Subcutaneous abdominal adipose tissue (tissue), 5 donors: ENCODE measurements at regions not wholly inside any gene's neighbourhood (a gene's known extent, or its start where the extent isn't known, plus 50 kb on each side); places are given as distances from the start of the nearest gene placed in this dataset.

ENCODE experiments used
- H3K27ac ChIP-seq: one replicate; pipeline ENCODE4 v1.7.0; 2013; ENCODE audit warnings: low read depth, mild to moderate bottlenecking, inconsistent platforms, low read length, moderate library complexity
- H3K27me3 ChIP-seq, 5 donors: one replicate each; pipeline ENCODE4 v1.7.0; 2013; ENCODE audit warnings: low read length in 5 of 5, inconsistent platforms in 1 of 5; ENCODE audit not compliant: control insufficient read depth in 5 of 5, insufficient read depth in 4 of 5
- H3K36me3 ChIP-seq, 5 donors: one replicate each; pipeline ENCODE4 v1.7.0; 2013; ENCODE audit warnings: low read length in 5 of 5; ENCODE audit not compliant: control insufficient read depth in 5 of 5, insufficient read depth in 5 of 5
- H3K4me1 ChIP-seq, 5 donors: one replicate each; pipeline ENCODE4 v1.7.0; 2013; ENCODE audit warnings: low read length in 5 of 5, mild to moderate bottlenecking in 3 of 5, moderate library complexity in 1 of 5; ENCODE audit not compliant: control insufficient read depth in 5 of 5, insufficient read depth in 5 of 5
- H3K4me3 ChIP-seq, 5 donors: one replicate each; pipeline ENCODE4 v1.7.0; 2013; ENCODE audit warnings: low read length in 5 of 5, low read depth in 1 of 5
- H3K9ac ChIP-seq, 5 donors: one replicate each; pipeline ENCODE4 v1.7.0; 2013; ENCODE audit warnings: low read length in 5 of 5, mild to moderate bottlenecking in 4 of 5, moderate library complexity in 3 of 5
- H3K9me3 ChIP-seq, 5 donors: one replicate each; pipeline ENCODE4 v1.7.0; 2013; ENCODE audit warnings: low read length in 5 of 5; ENCODE audit not compliant: control insufficient read depth in 5 of 5
- donor health status: healthy.
- donor health status: healthy.
- donor health status: healthy.
- donor health status: healthy.
- donor health status: healthy.

DNA sequence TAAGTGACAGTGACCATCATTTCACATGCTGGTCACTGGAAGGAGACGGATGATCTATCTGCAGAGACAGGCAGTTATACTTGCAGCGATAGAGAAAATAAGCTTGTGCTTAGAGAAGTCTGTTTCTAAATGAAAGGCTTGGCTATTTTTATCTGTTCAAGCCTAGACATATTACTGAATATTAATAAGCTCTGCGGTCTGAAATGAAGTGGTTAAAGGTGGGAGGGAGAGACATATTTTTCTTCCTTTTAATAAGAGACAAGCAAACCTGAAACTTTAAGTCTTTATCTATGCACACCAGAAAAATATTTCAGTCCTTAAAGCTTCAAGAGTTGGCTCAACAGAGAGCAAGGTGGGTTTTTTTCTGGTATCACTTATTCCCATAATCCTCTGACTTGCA lies 99.0 kb downstream of the CD200R1L start:
- no peaks in the 10 kb centered on the region for H3K9me3 ChIP-seq
- H3K9ac ChIP-seq = no peak overlapping the region
- no peak overlapping the region for H3K4me3 ChIP-seq
- no peaks in the 10 kb centered on the region for H3K36me3 ChIP-seq
- H3K4me1 ChIP-seq = peaks cover 0 to 5% (median 0%) of the 10 kb centered on the region in 5 donors
- no peak overlapping the region for H3K27ac ChIP-seq
- no peaks in the 10 kb centered on the region for H3K27me3 ChIP-seq

DNA sequence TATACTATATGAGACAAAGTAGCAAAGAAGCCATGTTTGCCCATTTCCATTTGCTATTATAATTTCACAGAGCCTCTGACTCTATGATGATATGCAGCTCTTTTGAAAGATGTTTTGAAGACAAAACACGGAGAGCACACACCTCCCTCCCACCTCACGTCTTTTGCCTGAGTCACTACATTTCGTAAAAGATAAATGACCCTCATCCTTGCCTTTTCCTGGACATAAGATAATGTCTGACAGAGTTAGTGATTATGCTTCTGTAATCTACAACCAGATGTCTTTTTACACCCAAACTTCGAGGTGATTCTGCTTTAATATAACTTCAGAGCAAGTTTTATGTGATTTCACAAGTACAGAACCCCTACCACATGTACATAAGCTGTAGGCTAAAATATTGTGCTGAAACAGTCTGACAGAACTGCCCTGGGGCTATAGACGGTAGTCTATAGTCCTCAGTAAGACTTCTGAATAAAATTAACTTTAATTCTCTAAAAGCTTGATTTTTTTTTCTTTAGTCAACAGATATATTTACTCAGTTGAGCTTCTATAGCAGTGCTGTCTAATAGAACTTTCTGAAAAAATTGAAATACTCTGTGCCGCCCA lies 99.9 kb downstream of the CD200R1L start:
- Histone ChIP-seq H3K27me3 (no peaks in the 10 kb centered on the region), H3K9me3 (no peaks in the 10 kb centered on the region), H3K9ac (no peak overlapping the region), H3K4me1 (peaks cover 0 to 5% (median 0%) of the 10 kb centered on the region in 5 donors), H3K4me3 (no peak overlapping the region), H3K36me3 (no peaks in the 10 kb centered on the region), H3K27ac (no peak overlapping the region)

DNA sequence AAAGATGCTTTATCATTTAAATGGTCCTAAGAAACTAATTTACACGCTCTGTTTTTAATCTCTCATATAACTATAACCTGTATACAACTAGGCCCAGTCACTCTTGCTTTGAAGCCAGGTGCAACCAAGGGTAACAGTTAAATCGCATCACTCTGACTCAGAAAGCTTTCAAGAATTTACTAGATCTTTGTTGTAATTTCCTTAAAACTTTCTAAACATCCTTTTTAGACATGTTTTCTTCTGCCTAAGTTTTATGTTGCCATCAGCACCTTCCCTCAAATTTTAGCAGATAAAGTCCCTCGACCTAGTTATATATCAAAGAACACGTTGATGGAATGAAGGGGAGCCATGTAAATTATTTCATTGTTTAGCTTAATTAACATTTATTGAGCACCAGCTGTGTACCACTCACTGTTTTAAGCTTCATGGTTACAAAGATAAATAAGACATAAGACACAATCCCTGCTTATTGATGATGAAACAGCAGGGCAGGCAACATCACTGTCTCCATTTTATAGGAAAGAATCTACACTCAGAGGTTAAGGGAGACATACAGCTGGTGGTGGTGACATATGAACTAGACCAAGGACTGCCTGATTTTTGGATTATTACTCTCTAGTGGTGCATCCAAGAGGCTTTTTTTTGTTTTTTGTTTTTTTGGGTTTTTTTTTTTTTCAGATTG lies 101.0 kb downstream of the CD200R1L start:
- H3K27me3 ChIP-seq = no peaks in the 10 kb centered on the region
- no peak overlapping the region for H3K9ac ChIP-seq
- no peak overlapping the region for H3K27ac ChIP-seq
- H3K36me3 ChIP-seq = no peaks in the 10 kb centered on the region
- no peaks in the 10 kb centered on the region for H3K9me3 ChIP-seq
- peaks cover 0 to 5% (median 0%) of the 10 kb centered on the region in 5 donors for H3K4me1 ChIP-seq
- H3K4me3 ChIP-seq = no peak overlapping the region

DNA sequence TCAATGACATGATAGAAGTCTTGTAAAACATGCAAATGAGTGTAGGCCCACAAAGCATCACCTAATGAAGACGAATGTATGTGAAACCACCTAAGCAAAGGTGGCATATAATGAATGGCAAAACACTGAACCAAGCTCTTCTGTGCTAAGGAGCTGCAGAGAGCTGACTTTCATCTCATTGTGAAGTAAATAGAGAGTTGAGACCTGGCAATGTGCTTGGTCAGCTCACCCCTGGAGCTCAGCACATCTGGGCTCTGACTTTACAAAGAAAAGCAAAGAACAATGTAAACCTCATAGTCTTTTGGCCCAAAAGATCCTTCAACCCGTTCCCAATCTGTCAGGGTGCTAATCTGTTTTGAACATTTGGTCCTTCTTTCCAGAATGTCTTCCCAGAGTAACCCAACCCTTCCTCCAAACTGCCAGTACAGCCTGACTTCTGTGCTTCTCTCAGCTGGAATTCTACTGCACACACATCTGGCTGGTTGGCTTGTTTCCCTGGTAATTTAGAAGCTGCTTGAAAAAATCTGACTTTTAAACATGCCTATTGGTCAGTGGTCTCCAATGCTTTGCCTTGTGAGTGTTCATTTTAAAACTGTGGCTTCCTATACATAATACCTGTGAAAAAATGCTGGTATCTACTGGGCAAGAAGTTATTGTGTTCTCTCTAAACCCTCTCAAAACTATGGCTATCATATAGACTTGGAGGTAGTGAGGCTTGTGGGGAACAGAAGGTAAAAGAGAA lies 101.7 kb downstream of the CD200R1L start:
- Histone ChIP-seq H3K9me3 (no peaks in the 10 kb centered on the region), H3K9ac (no peak overlapping the region), H3K36me3 (no peaks in the 10 kb centered on the region), H3K27ac (no peak overlapping the region), H3K27me3 (no peaks in the 10 kb centered on the region), H3K4me3 (no peak overlapping the region), H3K4me1 (peaks cover 0 to 5% (median 0%) of the 10 kb centered on the region in 5 donors)

DNA sequence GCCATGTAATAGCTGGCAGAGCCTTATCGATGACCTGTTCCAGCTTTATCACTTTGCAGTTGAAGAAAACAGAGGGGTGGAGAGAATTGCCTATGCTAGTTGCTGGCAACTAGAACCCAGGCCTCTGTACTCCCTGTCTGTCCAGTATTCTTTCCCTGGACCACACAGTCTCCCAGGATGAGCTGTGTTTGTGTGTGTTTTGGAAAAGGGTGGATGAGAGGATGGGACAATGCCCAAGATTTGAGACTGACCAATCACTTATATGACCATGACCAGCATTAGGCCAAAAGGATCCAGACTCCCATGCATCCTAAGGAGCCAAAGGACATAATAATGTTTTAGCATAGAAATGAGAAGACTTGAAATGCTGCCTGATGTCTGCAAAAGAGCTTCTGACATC lies 102.6 kb downstream of the CD200R1L start:
- Histone ChIP-seq H3K9ac (no peak overlapping the region), H3K27me3 (no peaks in the 10 kb centered on the region), H3K4me1 (peaks cover 0 to 5% (median 0%) of the 10 kb centered on the region in 5 donors), H3K9me3 (no peaks in the 10 kb centered on the region), H3K36me3 (no peaks in the 10 kb centered on the region), H3K27ac (no peak overlapping the region), H3K4me3 (no peak overlapping the region)

DNA sequence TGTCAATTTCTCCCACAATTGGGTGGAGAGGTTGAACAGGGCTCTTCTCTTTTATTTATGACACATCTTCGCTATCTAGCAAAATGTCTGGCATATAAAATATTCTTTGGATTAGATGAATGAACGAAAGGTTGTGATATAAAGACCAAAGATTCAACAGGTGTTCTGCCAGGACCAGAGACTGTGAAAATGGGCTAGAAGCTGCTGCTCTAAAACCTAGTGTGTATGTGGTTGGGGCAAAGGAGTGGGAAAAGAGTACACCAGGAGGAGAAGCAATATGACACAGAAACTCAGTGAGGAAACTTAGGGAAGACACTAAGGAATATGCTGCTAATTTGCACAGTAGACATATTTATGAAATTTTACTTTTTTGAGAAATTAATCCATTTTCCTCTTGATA lies 102.0 kb upstream of the CCDC80 start:
- Histone ChIP-seq H3K27me3 (no peaks in the 10 kb centered on the region), H3K9me3 (no peaks in the 10 kb centered on the region), H3K27ac (no peak overlapping the region)

DNA sequence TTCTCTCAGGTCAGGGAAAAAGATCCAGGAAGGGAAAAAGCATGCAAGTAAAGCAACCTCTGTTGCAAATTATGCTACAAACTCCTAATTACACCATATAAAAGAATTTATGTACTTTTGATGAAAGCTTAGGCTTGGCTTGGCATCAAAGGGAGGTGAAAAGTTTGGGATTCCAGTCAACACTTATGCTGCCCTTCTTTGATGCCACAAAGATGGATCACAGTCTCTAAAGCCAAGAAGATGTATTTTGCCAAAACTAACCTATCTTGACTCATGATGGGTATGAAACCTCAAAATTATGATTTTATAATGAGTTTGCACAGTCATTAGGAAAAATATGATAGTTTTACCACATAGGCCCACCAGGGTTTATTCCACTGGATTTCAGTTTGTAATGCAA lies 101.0 kb upstream of the CCDC80 start:
- no peaks in the 10 kb centered on the region for H3K36me3 ChIP-seq
- H3K4me1 ChIP-seq = peaks cover 0 to 5% (median 3%) of the 10 kb centered on the region in 5 donors
- no peak overlapping the region for H3K9ac ChIP-seq
- no peak overlapping the region for H3K4me3 ChIP-seq
- H3K27me3 ChIP-seq = no peaks in the 10 kb centered on the region
- H3K9me3 ChIP-seq = no peaks in the 10 kb centered on the region
- no peak overlapping the region for H3K27ac ChIP-seq

More for the DNA sequence above, 102.0 kb upstream of the CCDC80 start:
- no peak overlapping the region for H3K9ac ChIP-seq
- no peaks in the 10 kb centered on the region for H3K36me3 ChIP-seq
- no peak overlapping the region for H3K4me3 ChIP-seq
- peaks cover 0 to 5% (median 3%) of the 10 kb centered on the region in 5 donors for H3K4me1 ChIP-seq

DNA sequence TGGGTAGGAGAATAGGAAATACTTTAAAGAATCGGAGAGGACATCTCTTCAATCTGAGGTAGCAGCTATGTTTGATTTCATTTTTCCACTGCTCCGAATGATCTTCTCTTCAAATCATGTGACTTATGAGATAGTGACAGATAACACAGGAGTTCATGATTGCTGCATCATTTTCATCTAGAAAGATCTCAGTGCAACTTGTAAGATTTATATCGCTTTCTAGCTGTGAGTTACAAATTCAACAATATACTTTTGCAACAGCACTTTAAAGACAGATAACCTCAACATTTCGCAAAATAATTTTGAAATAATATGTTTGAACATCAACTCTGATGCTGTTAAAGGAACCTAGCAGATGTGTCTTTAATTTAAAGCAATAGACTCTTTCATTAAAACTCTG lies 99.9 kb upstream of the CCDC80 start:
- Histone ChIP-seq H3K4me3 (no peak overlapping the region), H3K9ac (no peak overlapping the region)

DNA sequence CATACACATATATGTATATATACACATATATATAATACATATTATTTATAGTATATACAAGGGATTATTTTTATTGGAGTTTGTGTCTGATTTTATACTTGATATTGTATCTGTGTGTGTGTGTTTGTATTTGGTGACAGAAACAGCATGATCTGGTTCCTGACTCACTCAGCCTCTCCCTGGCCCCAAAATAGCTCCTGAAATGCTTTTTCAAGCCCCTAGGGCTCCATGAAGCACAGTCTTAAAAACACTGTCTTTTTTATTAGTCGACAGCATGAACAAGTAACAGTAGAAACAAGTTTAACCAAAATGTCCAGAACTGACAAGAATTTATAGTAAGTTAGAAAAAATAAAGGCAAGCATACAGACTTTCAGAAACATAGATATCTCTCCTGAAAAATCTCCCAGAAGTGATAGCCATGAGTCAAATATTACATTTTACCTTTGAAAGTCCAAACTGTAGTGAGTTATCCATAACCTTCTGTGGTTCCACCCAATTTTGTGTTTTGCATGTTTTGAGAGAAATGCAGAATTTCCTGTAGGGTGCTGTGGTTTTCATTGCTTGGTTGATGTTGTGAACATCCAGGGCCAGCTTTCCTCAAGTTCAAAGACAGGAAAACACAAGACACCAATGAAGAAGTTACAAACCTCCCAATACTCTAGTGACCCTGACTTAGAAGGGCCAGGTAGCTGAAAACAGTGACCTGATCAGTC lies 98.5 kb upstream of the CCDC80 start:
- Histone ChIP-seq H3K36me3 (no peaks in the 10 kb centered on the region), H3K9ac (no peak overlapping the region), H3K9me3 (no peaks in the 10 kb centered on the region), H3K4me1 (peaks cover 0 to 11% (median 4%) of the 10 kb centered on the region in 5 donors), H3K4me3 (no peak overlapping the region), H3K27ac (no peak overlapping the region), H3K27me3 (no peaks in the 10 kb centered on the region)

More for the DNA sequence above, 99.9 kb upstream of the CCDC80 start:
- H3K36me3 ChIP-seq = no peaks in the 10 kb centered on the region
- H3K4me1 ChIP-seq = peaks cover 0 to 5% (median 3%) of the 10 kb centered on the region in 5 donors
- no peaks in the 10 kb centered on the region for H3K27me3 ChIP-seq
- H3K27ac ChIP-seq = no peak overlapping the region
- H3K9me3 ChIP-seq = no peaks in the 10 kb centered on the region
